ENCODE measurements at regions not wholly inside any gene's neighbourhood (a gene's known extent, or its start where the extent isn't known, plus 50 kb on each side); places are given as distances from the start of the nearest gene placed in this dataset.

GRCh38 chr4:56149591-56149990 lies 200.8 kb downstream of the CEP135 start:
- no peak for TF ChIP-seq KDM1A (IDR thresholded peaks at IDR 0.05; ENCODE audit: borderline replicate concordance, low read length)
- no peak for TF ChIP-seq EGR1 (IDR thresholded peaks at IDR 0.05; ENCODE audit: borderline replicate concordance, low read depth, low read length)
- no peak for TF ChIP-seq KDM4A (IDR thresholded peaks at IDR 0.05; ENCODE audit: low read depth, low read length, severe bottlenecking)
- TF ChIP-seq RAD21 (IDR thresholded peaks at IDR 0.05 in 1 of 2, conservative IDR thresholded peaks at IDR 0.05 in 1 of 2; ENCODE audit: low read depth in 2 of 2, low read length in 2 of 2), result no peak
- TF ChIP-seq NANOG (IDR thresholded peaks at IDR 0.05; ENCODE audit: insufficient read depth, low read depth, low read length, poor library complexity, severe bottlenecking), result no peak
- TF ChIP-seq RFX5 (IDR thresholded peaks at IDR 0.05; ENCODE audit: borderline replicate concordance, low read depth, low read length), result no peak
- no peak for TF ChIP-seq TBP (IDR thresholded peaks at IDR 0.05; ENCODE audit: low read depth, low read length)
- no peak for TF ChIP-seq CHD1 (IDR thresholded peaks at IDR 0.05; ENCODE audit: low read depth, low read length)
- Histone ChIP-seq H3K56ac (replicated peaks; ENCODE audit: insufficient read length, low read depth, low read length) (no peak overlapping the region), H4K5ac (ENCODE audit: insufficient read length, low read depth, low read length) (no peak overlapping the region), H3K4me1 (replicated peaks in 1 of 4; ENCODE audit: control insufficient read depth in 3 of 4, insufficient read depth in 4 of 4, low read length in 3 of 4) (peaks cover 0 to 2% (median under 1%) of the 10 kb centered on the region in 4 experiments; a peak in 1 of 7 replicates), H2BK120ac (replicated peaks; ENCODE audit: low read depth, low read length) (no peak overlapping the region), H3K18ac (ENCODE audit: extremely low read depth, low read length) (no peak overlapping the region), H3K23ac (ENCODE audit: insufficient read length) (no peak overlapping the region), H3K79me2 (ENCODE audit: control insufficient read depth in 1 of 2, insufficient read depth in 2 of 2, low read length in 2 of 2) (peaks cover 0 to 5% of the 10 kb centered on the region in 2 experiments; a peak in 1 of 4 replicates), H2AFZ (ENCODE audit: low read length) (no peak overlapping the region), H3K4me2 (ENCODE audit: insufficient read depth in 1 of 2, low read depth in 2 of 2, low read length in 2 of 2) (no peak overlapping the region), H3K79me1 (ENCODE audit: low read depth, low read length) (no peaks in the 10 kb centered on the region), H4K91ac (replicated peaks; ENCODE audit: insufficient read length, low read length) (no peak overlapping the region), H3K14ac (ENCODE audit: insufficient read length) (no peak overlapping the region), H3K4ac (replicated peaks; ENCODE audit: insufficient read length, low read depth, low read length) (no peak overlapping the region), H2BK15ac (ENCODE audit: low read length) (no peak overlapping the region), H3K23me2 (ENCODE audit: low read depth, low read length) (no peaks in the 10 kb centered on the region), H4K20me1 (replicated peaks in 1 of 2; ENCODE audit: control insufficient read depth in 1 of 2, insufficient read depth in 2 of 2, low read length in 2 of 2) (no peaks in the 10 kb centered on the region), H3K9me3 (ENCODE audit: insufficient read depth in 2 of 2, low read depth in 1 of 2, low read length in 1 of 2) (no peaks in the 10 kb centered on the region), H2AK5ac (ENCODE audit: low read depth, low read length) (no peak overlapping the region), H4K8ac (ENCODE audit: extremely low read depth, insufficient read depth, low read length) (no peak overlapping the region), H2BK20ac (ENCODE audit: low read length) (no peak overlapping the region), H3K27me3 (replicated peaks in 1 of 4; ENCODE audit: control insufficient read depth in 3 of 4, extremely low read depth in 1 of 4, insufficient read depth in 3 of 4, low read length in 3 of 4) (no peaks in the 10 kb centered on the region), H3K36me3 (ENCODE audit: control insufficient read depth in 2 of 4, insufficient read depth in 4 of 4, low read length in 3 of 4) (no peaks in the 10 kb centered on the region), H3K4me3 (ENCODE audit: extremely low read depth in 1 of 4, insufficient read depth in 2 of 4, low read depth in 3 of 4, low read length in 4 of 4) (no peak overlapping the region), H2BK5ac (ENCODE audit: low read depth, low read length) (no peak overlapping the region), H3K27ac (ENCODE audit: low read depth, low read length) (no peak overlapping the region), H3K9ac (replicated peaks in 1 of 4; ENCODE audit: extremely low read depth in 1 of 4, low read depth in 3 of 4, low read length in 3 of 4) (no peak overlapping the region), H2BK12ac (ENCODE audit: low read depth, low read length) (no peak overlapping the region)
- CTCF ChIA-PET (ENCODE audit: partially characterized antibody), result interaction anchor here (1.2 kb wide), 1 partner anchor 11 kb away, joined by 3 read pairs; no protein-coding TSS in a partner anchor
- FAIRE-seq, result no peak
- no peak for DNase-seq (ENCODE audit: low read depth in 1 of 2, low spot score in 2 of 2)
- 65% methylated on average over 2 of the region's 2 CpGs; no CpG with 5 or more reads in 1 of the 2 experiments for WGBS, 2 experiments (ENCODE audit: extremely low coverage in 1 of 2, insufficient coverage in 1 of 2, insufficient read length in 1 of 2, insufficient replicate concordance in 2 of 2, low coverage in 1 of 2, low lambda C conversion rate in 2 of 2, missing lambda C conversion rate in 1 of 2)
- POLR2A ChIA-PET (ENCODE audit: partially characterized antibody), result no interaction called here
